Hypothalamus (tissue), 51 donors: ENCODE measurements at regions not wholly inside any gene's neighbourhood (a gene's known extent, or its start where the extent isn't known, plus 50 kb on each side); places are given as distances from the start of the nearest gene placed in this dataset.

Experiments
- DNase-seq, 51 donors: peaks; one replicate each; lab custom pipeline; 2025; lab: John Stamatoyannopoulos, UW

- DNase-seq, result no peak
These were observed 378.7 kb upstream of the ANO5 start for GRCh38 chr11:21814169-21814568.

- no peak for DNase-seq
These were observed 375.2 kb upstream of the ANO5 start for GRCh38 chr11:21817696-21818095.

- no peak for DNase-seq
These were observed 372.7 kb upstream of the ANO5 start for GRCh38 chr11:21820176-21820575.

GRCh38 chr11:21825127-21825526 is 367.8 kb upstream of the ANO5 start:
- no peak for DNase-seq

- no peak for DNase-seq
These were observed 354.5 kb upstream of the ANO5 start for GRCh38 chr11:21838427-21838826.

- no peak for DNase-seq
These were observed 353.1 kb upstream of the ANO5 start for GRCh38 chr11:21839796-21840195.

GRCh38 chr11:21861314-21861713 is 331.6 kb upstream of the ANO5 start:
- no peak for DNase-seq

- no peak for DNase-seq
These were observed 327.3 kb upstream of the ANO5 start for GRCh38 chr11:21865541-21865940.

- no peak for DNase-seq
These were observed 326.1 kb upstream of the ANO5 start for GRCh38 chr11:21866781-21867180.

GRCh38 chr11:21877151-21877550 is 315.7 kb upstream of the ANO5 start:
- no peak for DNase-seq

GRCh38 chr11:21883354-21883753 is 309.5 kb upstream of the ANO5 start:
- DNase-seq, result no peak

- no peak for DNase-seq
These were observed 304.1 kb upstream of the ANO5 start for GRCh38 chr11:21888814-21889213.

- DNase-seq, result peak in 1 of 51 donors; percentile 11
These were observed 299.9 kb upstream of the ANO5 start for GRCh38 chr11:21892736-21893564.

GRCh38 chr11:21893565-21893867 is 299.4 kb upstream of the ANO5 start:
- no peak for DNase-seq

GRCh38 chr11:21894492-21894891 is 298.4 kb upstream of the ANO5 start:
- no peak for DNase-seq

GRCh38 chr11:21895686-21896085 is 297.2 kb upstream of the ANO5 start:
- DNase-seq, result no peak

GRCh38 chr11:21896216-21896615 is 296.7 kb upstream of the ANO5 start:
- no peak for DNase-seq

- no peak for DNase-seq
These were observed 295.9 kb upstream of the ANO5 start for GRCh38 chr11:21896746-21897602.

GRCh38 chr11:21897752-21898151 is 295.1 kb upstream of the ANO5 start:
- DNase-seq, result no peak

- DNase-seq, result no peak
These were observed 284.7 kb upstream of the ANO5 start for GRCh38 chr11:21908211-21908610.

GRCh38 chr11:21909145-21909544 is 283.7 kb upstream of the ANO5 start:
- no peak for DNase-seq

GRCh38 chr11:21911061-21911460 is 281.8 kb upstream of the ANO5 start:
- DNase-seq, result no peak
